ENCODE measurements at regions not wholly inside any gene's neighbourhood (a gene's known extent, or its start where the extent isn't known, plus 50 kb on each side); places are given as distances from the start of the nearest gene placed in this dataset.

GRCh38 chr5:8700671-8701070 lies 831.7 kb downstream of the MTRR start:
- Histone ChIP-seq H3K27ac (no peak overlapping the region), H3K4me3 (no peak overlapping the region), H3K27me3 (no peaks in the 10 kb centered on the region), H3K9me3 (no peaks in the 10 kb centered on the region), H3K36me3 (no peaks in the 10 kb centered on the region), H3K4me1 (peaks cover 0 to 8% (median 4%) of the 10 kb centered on the region in 4 donors)
- WGBS, 2 donors = 64 to 70% methylated on average over 7 of the region's 7 CpGs
- DNase-seq = no peak
- intact Hi-C loops (cut with DNase I) = no loop called here
- no peak for TF ChIP-seq EP300 (IDR thresholded peaks at IDR 0.05)
- no peak for TF ChIP-seq POLR2AphosphoS5 (IDR thresholded peaks at IDR 0.05)
- TF ChIP-seq CTCF (IDR thresholded peaks at IDR 0.05) = no peak
- TF ChIP-seq POLR2A (IDR thresholded peaks at IDR 0.05) = no peak

- Histone ChIP-seq H3K27me3 (no peaks in the 10 kb centered on the region), H3K9me3 (no peaks in the 10 kb centered on the region), H3K4me1 (peaks cover 0 to 3% (median under 1%) of the 10 kb centered on the region in 4 donors), H3K36me3 (no peaks in the 10 kb centered on the region), H3K4me3 (no peak overlapping the region), H3K27ac (no peak overlapping the region)
- DNase-seq = no peak
- TF ChIP-seq POLR2AphosphoS5 (IDR thresholded peaks at IDR 0.05) (no peak), POLR2A (IDR thresholded peaks at IDR 0.05) (no peak), EP300 (IDR thresholded peaks at IDR 0.05) (no peak), CTCF (IDR thresholded peaks at IDR 0.05) (no peak)
- 66 to 72% methylated on average over 2 of the region's 2 CpGs for WGBS, 2 donors
- intact Hi-C loops (cut with DNase I) = no loop called here
Measured at GRCh38 chr5:8701251-8701650, 832.3 kb downstream of the MTRR start.

GRCh38 chr5:8710426-8710930 lies 835.4 kb downstream of the SEMA5A start:
- no peak for TF ChIP-seq POLR2AphosphoS5 (IDR thresholded peaks at IDR 0.05)
- no peak for TF ChIP-seq POLR2A (IDR thresholded peaks at IDR 0.05)
- no peak for TF ChIP-seq CTCF (IDR thresholded peaks at IDR 0.05)
- no peak for TF ChIP-seq EP300 (IDR thresholded peaks at IDR 0.05)
- DNase-seq = no peak
- Histone ChIP-seq H3K4me1 (no peaks in the 10 kb centered on the region), H3K9me3 (no peaks in the 10 kb centered on the region), H3K4me3 (no peak overlapping the region), H3K27me3 (no peaks in the 10 kb centered on the region), H3K27ac (no peak overlapping the region), H3K36me3 (no peaks in the 10 kb centered on the region)
- intact Hi-C loops (cut with DNase I) = no loop called here
- WGBS, 2 donors = 51 to 69% methylated on average over 6 of the region's 6 CpGs

GRCh38 chr5:8714198-8714597 lies 831.7 kb downstream of the SEMA5A start:
- Histone ChIP-seq H3K27me3 (no peaks in the 10 kb centered on the region), H3K4me1 (no peaks in the 10 kb centered on the region), H3K4me3 (no peak overlapping the region), H3K36me3 (no peaks in the 10 kb centered on the region), H3K9me3 (no peaks in the 10 kb centered on the region), H3K27ac (no peak overlapping the region)
- intact Hi-C loops (cut with DNase I) = no loop called here
- DNase-seq = no peak
- TF ChIP-seq CTCF (IDR thresholded peaks at IDR 0.05) = no peak
- TF ChIP-seq POLR2A (IDR thresholded peaks at IDR 0.05) = no peak
- no peak for TF ChIP-seq POLR2AphosphoS5 (IDR thresholded peaks at IDR 0.05)
- no peak for TF ChIP-seq EP300 (IDR thresholded peaks at IDR 0.05)
- WGBS, 2 donors = 27 to 55% methylated on average over 1 of the region's 1 CpG

- intact Hi-C loops (cut with DNase I) = no loop called here
- Histone ChIP-seq H3K4me1 (no peaks in the 10 kb centered on the region), H3K36me3 (no peaks in the 10 kb centered on the region), H3K9me3 (no peaks in the 10 kb centered on the region), H3K27me3 (no peaks in the 10 kb centered on the region), H3K27ac (no peak overlapping the region), H3K4me3 (no peak overlapping the region)
- TF ChIP-seq CTCF (IDR thresholded peaks at IDR 0.05) (no peak), EP300 (IDR thresholded peaks at IDR 0.05) (no peak), POLR2A (IDR thresholded peaks at IDR 0.05) (no peak), POLR2AphosphoS5 (IDR thresholded peaks at IDR 0.05) (no peak)
- 50 to 76% methylated on average over 1 of the region's 1 CpG for WGBS, 2 donors
- no peak for DNase-seq
Measured at GRCh38 chr5:8714861-8715260, 831.0 kb downstream of the SEMA5A start.
